ENCODE measurements at regions not wholly inside any gene's neighbourhood (a gene's known extent, or its start where the extent isn't known, plus 50 kb on each side); places are given as distances from the start of the nearest gene placed in this dataset.

DNA sequence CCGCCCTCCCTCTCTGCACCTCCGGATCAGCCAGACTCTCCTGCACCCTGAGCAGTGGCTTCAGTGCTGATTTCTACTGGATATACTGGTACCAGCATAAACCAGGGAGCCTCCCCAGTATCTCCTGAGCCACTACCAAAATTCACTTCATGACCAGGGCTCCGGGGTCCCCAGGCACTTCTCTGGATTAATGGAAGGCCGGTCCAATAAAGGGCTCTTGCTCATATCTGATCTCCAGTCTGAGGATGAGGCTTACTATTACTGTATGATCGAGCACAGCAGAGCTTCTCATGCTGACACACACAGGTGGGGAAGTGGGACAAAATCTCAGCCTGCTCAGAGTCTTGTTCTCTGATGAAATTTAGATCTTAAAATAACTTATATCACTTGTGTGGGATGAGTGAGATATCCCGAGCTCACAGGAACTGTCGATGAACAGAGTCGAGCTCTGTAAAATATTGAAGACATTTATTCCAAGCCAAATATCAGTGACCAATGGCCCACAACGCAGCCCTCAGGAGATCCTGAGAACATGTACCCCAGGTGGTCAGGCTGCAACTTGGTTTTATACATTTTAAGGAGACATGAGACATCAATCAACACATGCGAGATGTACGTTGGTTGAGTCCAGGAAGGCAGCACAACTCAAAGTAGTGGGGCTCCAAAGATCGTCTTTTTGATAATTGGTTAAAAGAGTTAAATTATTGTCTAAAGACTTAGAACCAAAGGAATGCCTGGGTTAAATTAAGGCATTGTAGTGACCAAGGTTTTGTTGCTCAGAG lies 93.0 kb upstream of the TOP3B start:
- ChIA-PET POLR2A (no interaction called here), CTCF (no interaction called here)
- Histone ChIP-seq H2AFZ (ENCODE audit: low read depth, low read length) (no peak overlapping the region), H3K9me1 (replicated peaks; ENCODE audit: control insufficient read depth, extremely low read depth, insufficient read depth, low read length) (no peaks in the 10 kb centered on the region), H3K36me3 (ENCODE audit: control insufficient read depth in 2 of 2, extremely low read depth in 1 of 2, insufficient read depth in 2 of 2, low read length in 2 of 2) (no peaks in the 10 kb centered on the region), H3K4me1 (ENCODE audit: control insufficient read depth, extremely low read depth, insufficient read depth, low read length) (no peaks in the 10 kb centered on the region), H4K20me1 (replicated peaks; ENCODE audit: control insufficient read depth, extremely low read depth, insufficient read depth, low read length) (no peaks in the 10 kb centered on the region), H3K9me3 (replicated peaks; ENCODE audit: control insufficient read depth, insufficient read depth, low read length) (no peaks in the 10 kb centered on the region), H3K4me3 (replicated peaks in 1 of 3; ENCODE audit: insufficient read depth in 1 of 3, low read depth in 1 of 3, low read length in 3 of 3) (no peak overlapping the region), H3K27ac (ENCODE audit: insufficient read depth, low read depth, low read length) (no peak overlapping the region), H3K9ac (replicated peaks; ENCODE audit: extremely low read depth, insufficient read depth, low read length) (no peak overlapping the region), H3K79me2 (ENCODE audit: control insufficient read depth, insufficient read depth, low read length) (no peaks in the 10 kb centered on the region), H3K4me2 (ENCODE audit: insufficient read depth, low read length) (no peak overlapping the region), H3K27me3 (ENCODE audit: control insufficient read depth in 2 of 2, insufficient read depth in 2 of 2, low read length in 2 of 2) (peaks cover 16 to 19% of the 10 kb centered on the region in 2 experiments)
- no peak for TF ChIP-seq MYC (IDR thresholded peaks at IDR 0.05; ENCODE audit: low read depth, low read length)
- no peak for TF ChIP-seq JUN (IDR thresholded peaks at IDR 0.05; ENCODE audit: borderline replicate concordance, insufficient read depth, insufficient read length, low read depth)
- TF ChIP-seq, protein P1, sequence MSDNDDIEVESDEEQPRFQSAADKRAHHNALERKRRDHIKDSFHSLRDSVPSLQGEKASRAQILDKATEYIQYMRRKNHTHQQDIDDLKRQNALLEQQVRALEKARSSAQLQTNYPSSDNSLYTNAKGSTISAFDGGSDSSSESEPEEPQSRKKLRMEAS (IDR thresholded peaks at IDR 0.05; ENCODE audit: insufficient read depth, insufficient read length), result no peak
- TF ChIP-seq FOS (IDR thresholded peaks at IDR 0.05; ENCODE audit: borderline replicate concordance, insufficient read depth, low read length), result no peak
- TF ChIP-seq POLR2A (IDR thresholded peaks at IDR 0.05; ENCODE audit: low read depth, low read length), result no peak
- no peak for TF ChIP-seq POLR2AphosphoS5 (IDR thresholded peaks at IDR 0.05; ENCODE audit: insufficient read depth, low read depth, low read length)
- TF ChIP-seq, protein P2, sequence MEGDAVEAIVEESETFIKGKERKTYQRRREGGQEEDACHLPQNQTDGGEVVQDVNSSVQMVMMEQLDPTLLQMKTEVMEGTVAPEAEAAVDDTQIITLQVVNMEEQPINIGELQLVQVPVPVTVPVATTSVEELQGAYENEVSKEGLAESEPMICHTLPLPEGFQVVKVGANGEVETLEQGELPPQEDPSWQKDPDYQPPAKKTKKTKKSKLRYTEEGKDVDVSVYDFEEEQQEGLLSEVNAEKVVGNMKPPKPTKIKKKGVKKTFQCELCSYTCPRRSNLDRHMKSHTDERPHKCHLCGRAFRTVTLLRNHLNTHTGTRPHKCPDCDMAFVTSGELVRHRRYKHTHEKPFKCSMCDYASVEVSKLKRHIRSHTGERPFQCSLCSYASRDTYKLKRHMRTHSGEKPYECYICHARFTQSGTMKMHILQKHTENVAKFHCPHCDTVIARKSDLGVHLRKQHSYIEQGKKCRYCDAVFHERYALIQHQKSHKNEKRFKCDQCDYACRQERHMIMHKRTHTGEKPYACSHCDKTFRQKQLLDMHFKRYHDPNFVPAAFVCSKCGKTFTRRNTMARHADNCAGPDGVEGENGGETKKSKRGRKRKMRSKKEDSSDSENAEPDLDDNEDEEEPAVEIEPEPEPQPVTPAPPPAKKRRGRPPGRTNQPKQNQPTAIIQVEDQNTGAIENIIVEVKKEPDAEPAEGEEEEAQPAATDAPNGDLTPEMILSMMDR (IDR thresholded peaks at IDR 0.05; ENCODE audit: extremely low read depth in 1 of 2, insufficient read depth in 1 of 2, low read depth in 1 of 2, low read length in 2 of 2), result no peak
- no peak for TF ChIP-seq GATA2 (IDR thresholded peaks at IDR 0.05; ENCODE audit: insufficient read depth, insufficient read length, low read depth, low read length)
- no peak for TF ChIP-seq EZH2 (IDR thresholded peaks at IDR 0.05; ENCODE audit: borderline replicate concordance, low read depth, low read length, severe bottlenecking)
- dilution Hi-C loops (cut with MboI; ENCODE audit: extremely low pct_ligation_motif_present, low sequenced_read_pairs) (no loop called here), intact Hi-C loops (cut with micrococcal nuclease) (no loop called here)
- no TSS peak for BruUV-seq (replicated peaks)
- no peak for FAIRE-seq
- no peak for DNase-seq (ENCODE audit: low read depth, low spot score)

Measured in endothelial cell of umbilical vein (primary cell).